Ovary (tissue), 3 donors: ENCODE measurements at regions not wholly inside any gene's neighbourhood (a gene's known extent, or its start where the extent isn't known, plus 50 kb on each side); places are given as distances from the start of the nearest gene placed in this dataset.

Source experiments
- POLR2A ChIP-seq: fragments of 450-650 bp; IDR thresholded peaks from one replicate; pipeline ENCODE4 v1.6.1; 2017; ENCODE audit warnings: antibody characterized with exemption, mild to moderate bottlenecking, moderate library complexity
- TF ChIP-seq, protein P1 (sequence below), 3 donors: fragments of 450-650 bp in 2 of 3; fragments of 200-600 bp in 1 of 3; IDR thresholded peaks; one replicate each; pipeline versions ENCODE4 v1.5.1 to v1.8.0; 2016 to 2022; ENCODE audit warnings: antibody characterized with exemption in 3 of 3, mild to moderate bottlenecking in 1 of 3
- donor health status: DM: no; HTN: no; CAD: no.

GRCh38 chr16:63702981-63703590 is 1418.8 kb downstream of the CDH11 start:
- no peak for TF ChIP-seq POLR2A
- TF ChIP-seq, protein P1, sequence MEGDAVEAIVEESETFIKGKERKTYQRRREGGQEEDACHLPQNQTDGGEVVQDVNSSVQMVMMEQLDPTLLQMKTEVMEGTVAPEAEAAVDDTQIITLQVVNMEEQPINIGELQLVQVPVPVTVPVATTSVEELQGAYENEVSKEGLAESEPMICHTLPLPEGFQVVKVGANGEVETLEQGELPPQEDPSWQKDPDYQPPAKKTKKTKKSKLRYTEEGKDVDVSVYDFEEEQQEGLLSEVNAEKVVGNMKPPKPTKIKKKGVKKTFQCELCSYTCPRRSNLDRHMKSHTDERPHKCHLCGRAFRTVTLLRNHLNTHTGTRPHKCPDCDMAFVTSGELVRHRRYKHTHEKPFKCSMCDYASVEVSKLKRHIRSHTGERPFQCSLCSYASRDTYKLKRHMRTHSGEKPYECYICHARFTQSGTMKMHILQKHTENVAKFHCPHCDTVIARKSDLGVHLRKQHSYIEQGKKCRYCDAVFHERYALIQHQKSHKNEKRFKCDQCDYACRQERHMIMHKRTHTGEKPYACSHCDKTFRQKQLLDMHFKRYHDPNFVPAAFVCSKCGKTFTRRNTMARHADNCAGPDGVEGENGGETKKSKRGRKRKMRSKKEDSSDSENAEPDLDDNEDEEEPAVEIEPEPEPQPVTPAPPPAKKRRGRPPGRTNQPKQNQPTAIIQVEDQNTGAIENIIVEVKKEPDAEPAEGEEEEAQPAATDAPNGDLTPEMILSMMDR (IDR thresholded peaks at IDR 0.05) = no peak
